ENCODE measurements at regions not wholly inside any gene's neighbourhood (a gene's known extent, or its start where the extent isn't known, plus 50 kb on each side); places are given as distances from the start of the nearest gene placed in this dataset.

GRCh38 chr1:182143154-182143657 lies 81.7 kb upstream of the ZNF648 start:
- Mint-ChIP-seq H3K27me3 (ENCODE audit: low read depth) (no peaks in the 10 kb centered on the region), H3K4me3 (ENCODE audit: unreplicated experiment) (no peak overlapping the region), H3K4me1 (ENCODE audit: low read depth) (peaks cover 25% of the 10 kb centered on the region), H3K36me3 (ENCODE audit: low read depth) (no peaks in the 10 kb centered on the region), H3K27ac (ENCODE audit: unreplicated experiment) (peak overlapping the region; percentile 94), H3K9me3 (ENCODE audit: low read depth) (no peaks in the 10 kb centered on the region)
- peak; percentile 98 for TF ChIP-seq CTCF (IDR thresholded peaks at IDR 0.05)
- no peak for DNase-seq (ENCODE audit: low spot score)

GRCh38 chr1:182142621-182143020 lies 81.1 kb upstream of the ZNF648 start:
- Mint-ChIP-seq H3K27me3 (ENCODE audit: low read depth) (no peaks in the 10 kb centered on the region), H3K4me1 (ENCODE audit: low read depth) (peaks cover 25% of the 10 kb centered on the region), H3K27ac (ENCODE audit: unreplicated experiment) (no peak overlapping the region)

GRCh38 chr1:182141040-182141439 lies 79.5 kb upstream of the ZNF648 start:
- no peak for DNase-seq (ENCODE audit: low spot score)
- H3K27me3 Mint-ChIP-seq (ENCODE audit: low read depth) = peaks cover 3% of the 10 kb centered on the region
- no peak overlapping the region for H3K4me3 Mint-ChIP-seq (ENCODE audit: unreplicated experiment)
- no peaks in the 10 kb centered on the region for H3K9me3 Mint-ChIP-seq (ENCODE audit: low read depth)
- H3K27ac Mint-ChIP-seq (ENCODE audit: unreplicated experiment) = no peak overlapping the region
- TF ChIP-seq CTCF (IDR thresholded peaks at IDR 0.05) = no peak
- no peaks in the 10 kb centered on the region for H3K36me3 Mint-ChIP-seq (ENCODE audit: low read depth)
- peaks cover 25% of the 10 kb centered on the region for H3K4me1 Mint-ChIP-seq (ENCODE audit: low read depth)

More at GRCh38 chr1:182142621-182143020, 81.1 kb upstream of the ZNF648 start:
- TF ChIP-seq CTCF (IDR thresholded peaks at IDR 0.05) = no peak
- H3K9me3 Mint-ChIP-seq (ENCODE audit: low read depth) = no peaks in the 10 kb centered on the region
- DNase-seq (ENCODE audit: low spot score) = no peak
- no peaks in the 10 kb centered on the region for H3K36me3 Mint-ChIP-seq (ENCODE audit: low read depth)
- no peak overlapping the region for H3K4me3 Mint-ChIP-seq (ENCODE audit: unreplicated experiment)

- Mint-ChIP-seq H3K27me3 (ENCODE audit: low read depth) (peaks cover 3% of the 10 kb centered on the region), H3K4me1 (ENCODE audit: low read depth) (peaks cover 16% of the 10 kb centered on the region), H3K9me3 (ENCODE audit: low read depth) (peaks cover 3% of the 10 kb centered on the region), H3K27ac (ENCODE audit: unreplicated experiment) (no peak overlapping the region), H3K36me3 (ENCODE audit: low read depth) (no peaks in the 10 kb centered on the region), H3K4me3 (ENCODE audit: unreplicated experiment) (no peak overlapping the region)
- no peak for TF ChIP-seq CTCF (IDR thresholded peaks at IDR 0.05)
- no peak for DNase-seq (ENCODE audit: low spot score)
Measured at GRCh38 chr1:182139496-182139895, 78.0 kb upstream of the ZNF648 start.

- no peak for TF ChIP-seq CTCF (IDR thresholded peaks at IDR 0.05)
Measured at GRCh38 chr1:182137546-182137945, 76.0 kb upstream of the ZNF648 start.

More at GRCh38 chr1:182137546-182137945, 76.0 kb upstream of the ZNF648 start:
- no peak for DNase-seq (ENCODE audit: low spot score)
- peaks cover 10% of the 10 kb centered on the region for H3K9me3 Mint-ChIP-seq (ENCODE audit: low read depth)
- peaks cover 3% of the 10 kb centered on the region for H3K27me3 Mint-ChIP-seq (ENCODE audit: low read depth)
- H3K4me1 Mint-ChIP-seq (ENCODE audit: low read depth) = no peaks in the 10 kb centered on the region
- no peak overlapping the region for H3K4me3 Mint-ChIP-seq (ENCODE audit: unreplicated experiment)
- no peak overlapping the region for H3K27ac Mint-ChIP-seq (ENCODE audit: unreplicated experiment)
- H3K36me3 Mint-ChIP-seq (ENCODE audit: low read depth) = no peaks in the 10 kb centered on the region
